NCI-H1417 treated with DMSO at 0.1 percent for 48 hours (cell line): ENCODE measurements at regions not wholly inside any gene's neighbourhood (a gene's known extent, or its start where the extent isn't known, plus 50 kb on each side); places are given as distances from the start of the nearest gene placed in this dataset.
"Not testable (repeated sequence)": the region's sequence is repeated elsewhere in the genome, so short reads cannot be mapped to it uniquely, and the experiment has no call there.

ENCODE experiments used
- DNase-seq: peaks from one replicate; lab custom pipeline; 2025; lab: John Stamatoyannopoulos, UW

DNA sequence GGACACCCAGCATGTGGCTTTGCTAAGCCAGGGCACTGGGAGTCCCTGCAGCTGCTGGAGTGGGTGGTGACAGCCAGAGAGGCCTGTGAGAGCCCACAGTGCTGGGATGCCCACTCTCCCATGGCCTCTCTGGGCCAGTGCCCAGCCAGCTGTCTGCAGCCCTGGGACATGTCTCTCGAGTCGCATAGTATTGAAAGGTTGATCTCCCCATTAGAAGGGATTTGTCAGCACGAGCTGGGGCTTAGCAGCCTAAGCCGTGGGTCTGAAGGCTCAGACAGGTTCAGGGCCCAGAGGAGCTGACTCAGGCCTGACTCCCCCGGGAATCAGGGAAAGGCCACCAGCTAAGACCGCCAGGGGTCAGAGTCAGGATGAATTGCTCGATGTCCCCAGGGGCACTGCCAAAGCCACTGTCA lies 53.5 kb downstream of the FOXD2 start:
- no peak for DNase-seq

DNA sequence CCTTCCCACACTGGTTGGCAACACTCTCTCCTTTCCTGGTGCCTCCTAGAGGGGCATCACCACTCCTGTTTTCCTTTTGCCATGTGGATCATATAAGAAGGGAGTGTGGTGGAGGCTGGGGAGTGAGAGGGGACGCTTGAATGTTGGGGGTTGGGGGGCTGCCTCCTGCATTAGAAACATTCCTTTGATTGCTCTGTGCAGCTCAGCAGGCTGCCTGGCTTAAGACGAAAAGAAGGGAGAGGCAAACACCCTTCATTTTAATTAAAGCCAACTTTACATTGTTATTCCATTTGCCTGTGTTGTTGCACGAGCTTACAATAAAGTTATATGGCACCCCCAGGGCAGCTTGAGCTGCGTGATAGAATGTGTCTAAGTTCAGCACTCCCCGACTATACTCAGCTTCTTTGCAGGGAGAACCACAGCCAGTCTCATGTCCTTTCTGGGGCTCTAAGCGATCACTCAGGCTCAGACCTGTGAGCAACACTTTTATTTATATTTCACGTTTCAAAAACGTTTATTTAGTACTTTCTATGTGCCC lies 57.4 kb downstream of the FOXD2 start:
- DNase-seq: no peak

DNA sequence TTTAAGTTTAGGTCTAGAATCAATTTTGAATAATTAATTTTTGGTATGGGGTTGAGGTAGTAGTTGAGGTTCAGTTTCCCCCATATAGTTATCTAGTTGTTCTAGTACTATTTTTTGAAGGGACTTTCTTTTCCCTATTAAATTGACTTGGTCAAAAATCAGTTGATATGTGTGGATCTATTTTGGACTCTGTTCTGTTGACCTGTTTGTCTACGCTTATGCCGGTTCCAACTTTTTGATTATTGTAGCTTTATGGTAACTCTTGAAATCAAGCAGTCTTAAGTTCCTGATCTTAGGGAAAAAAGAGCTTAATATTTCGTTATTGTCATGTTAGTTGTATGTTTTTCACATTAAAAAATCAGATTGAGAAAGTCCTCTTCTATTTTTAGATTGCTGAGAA lies 60.7 kb downstream of the FOXD2 start:
- no peak for DNase-seq

DNA sequence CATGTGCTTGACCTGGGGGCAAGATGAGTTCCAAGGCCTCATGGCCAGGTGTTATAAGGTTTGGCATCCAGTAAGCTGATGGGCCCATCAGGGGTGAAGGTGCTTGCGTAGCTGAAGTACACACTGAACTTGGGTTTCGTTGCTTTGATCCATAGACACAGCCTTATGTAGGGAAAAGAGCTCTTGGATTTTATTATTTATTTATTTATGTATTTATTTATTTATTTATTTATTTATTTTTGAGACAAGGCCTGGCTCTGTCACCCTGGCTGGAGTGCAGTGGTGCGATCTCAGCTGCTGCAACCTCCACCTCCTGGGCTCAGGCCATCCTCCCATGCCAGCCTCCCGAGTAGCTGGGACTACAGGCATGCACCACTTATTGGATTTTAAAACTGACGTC lies 63.2 kb downstream of the FOXD2 start:
- no peak for DNase-seq

DNA sequence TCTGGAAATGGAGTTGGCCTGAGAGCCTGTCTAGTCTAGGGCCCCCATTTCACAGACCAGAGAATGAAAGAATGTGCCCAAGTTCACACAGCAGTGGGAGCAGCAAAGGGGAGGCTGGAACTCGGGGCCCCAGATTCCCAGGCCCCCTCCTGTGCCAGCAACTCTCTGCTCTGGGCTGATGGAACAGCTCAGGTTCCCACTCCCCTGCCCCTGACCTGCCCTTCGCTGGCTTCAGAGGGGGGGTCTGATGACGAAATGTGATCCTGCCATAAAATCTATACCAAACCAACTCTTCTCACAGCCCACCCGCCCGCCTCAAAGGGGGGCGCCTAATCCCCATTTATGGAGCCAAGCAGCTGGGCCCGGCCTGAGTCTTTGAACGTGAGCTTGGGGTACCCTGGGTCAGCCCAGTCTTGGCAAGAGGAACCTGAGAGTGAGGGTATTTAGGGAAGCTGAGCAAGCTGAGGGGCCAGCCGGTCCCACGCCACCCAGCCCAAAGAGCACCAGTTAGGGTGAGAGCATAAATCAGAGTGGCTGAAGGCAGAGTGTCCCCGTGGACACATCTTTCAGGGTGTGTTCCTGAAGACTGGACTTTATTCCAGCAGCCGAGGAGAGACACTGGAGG lies 65.0 kb downstream of the FOXD2 start:
- no peak for DNase-seq

DNA sequence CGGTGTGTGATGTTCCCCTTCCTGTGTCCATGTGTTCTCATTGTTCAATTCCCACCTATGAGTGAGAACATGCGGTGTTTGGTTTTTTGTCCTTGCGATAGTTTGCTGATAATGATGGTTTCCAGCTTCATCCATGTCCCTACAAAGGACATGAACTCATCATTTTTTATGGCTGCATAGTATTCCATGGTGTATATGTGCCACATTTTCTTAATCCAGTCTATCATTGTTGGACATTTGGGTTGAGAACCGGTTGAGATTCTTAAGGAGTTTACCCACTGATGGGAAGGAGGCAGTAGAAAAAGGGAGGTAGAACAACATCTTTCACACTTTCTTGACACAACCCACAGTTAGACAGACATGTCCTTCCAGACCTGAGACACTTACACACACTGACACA lies 67.0 kb downstream of the FOXD2 start:
- not testable (repeated sequence) for DNase-seq

DNA sequence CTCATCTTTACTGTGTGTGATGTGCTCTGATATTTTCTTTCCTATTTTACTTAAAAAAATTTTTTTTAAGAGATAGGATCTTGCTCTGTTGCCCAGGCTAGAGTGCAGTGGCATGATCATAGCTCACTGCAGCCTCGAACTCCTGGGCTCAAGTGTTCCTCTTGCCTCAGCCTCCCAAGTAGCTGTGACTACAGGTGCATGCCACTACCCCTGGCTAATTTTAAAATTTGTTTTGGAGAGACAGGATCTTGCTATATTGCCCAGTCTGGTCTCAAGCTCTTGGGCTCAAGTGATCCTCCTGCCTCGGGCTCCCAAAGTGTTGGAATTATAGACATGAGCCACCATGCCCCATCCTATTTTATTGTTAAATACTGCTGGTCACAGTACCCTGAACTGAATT lies 67.4 kb downstream of the FOXD2 start:
- no peak for DNase-seq

DNA sequence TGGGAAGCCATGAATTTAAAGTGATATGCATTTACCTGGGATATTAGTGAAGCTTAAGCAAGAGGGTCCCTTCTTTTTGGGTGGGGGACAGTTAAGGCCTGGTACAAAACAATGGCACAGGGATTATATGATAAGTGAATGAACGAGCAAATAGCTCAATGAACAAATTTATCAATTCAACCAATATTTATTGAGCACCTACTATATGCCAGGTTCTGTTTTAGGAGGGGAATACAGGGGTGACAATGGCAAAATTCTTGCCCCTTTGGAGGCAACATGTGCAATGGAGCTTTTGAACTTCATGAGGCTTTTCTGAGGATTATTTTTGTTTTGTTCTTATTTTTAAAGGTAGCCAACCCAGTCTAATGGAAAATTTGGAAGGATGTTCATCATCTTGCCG lies 68.2 kb downstream of the FOXD2 start:
- DNase-seq: no peak

DNA sequence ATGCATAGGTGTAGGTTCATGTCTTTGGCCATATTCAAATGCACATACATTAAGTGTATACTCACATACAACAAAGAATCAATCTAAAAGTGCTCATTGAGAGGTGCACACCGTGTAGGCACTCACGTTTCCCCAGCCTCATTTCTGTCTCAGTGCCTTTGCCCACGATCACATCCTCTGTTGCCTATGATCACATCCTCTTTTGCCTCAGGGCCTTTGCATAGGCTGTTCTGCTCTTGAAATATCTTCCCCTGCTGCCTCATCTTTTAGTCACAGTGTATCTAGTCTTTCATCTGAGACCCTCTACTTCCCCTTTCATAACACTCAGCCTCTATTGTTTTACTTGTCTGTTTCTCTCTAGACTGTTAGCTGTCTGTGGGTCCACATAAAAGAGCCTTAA lies 69.3 kb downstream of the FOXD2 start:
- no peak for DNase-seq

DNA sequence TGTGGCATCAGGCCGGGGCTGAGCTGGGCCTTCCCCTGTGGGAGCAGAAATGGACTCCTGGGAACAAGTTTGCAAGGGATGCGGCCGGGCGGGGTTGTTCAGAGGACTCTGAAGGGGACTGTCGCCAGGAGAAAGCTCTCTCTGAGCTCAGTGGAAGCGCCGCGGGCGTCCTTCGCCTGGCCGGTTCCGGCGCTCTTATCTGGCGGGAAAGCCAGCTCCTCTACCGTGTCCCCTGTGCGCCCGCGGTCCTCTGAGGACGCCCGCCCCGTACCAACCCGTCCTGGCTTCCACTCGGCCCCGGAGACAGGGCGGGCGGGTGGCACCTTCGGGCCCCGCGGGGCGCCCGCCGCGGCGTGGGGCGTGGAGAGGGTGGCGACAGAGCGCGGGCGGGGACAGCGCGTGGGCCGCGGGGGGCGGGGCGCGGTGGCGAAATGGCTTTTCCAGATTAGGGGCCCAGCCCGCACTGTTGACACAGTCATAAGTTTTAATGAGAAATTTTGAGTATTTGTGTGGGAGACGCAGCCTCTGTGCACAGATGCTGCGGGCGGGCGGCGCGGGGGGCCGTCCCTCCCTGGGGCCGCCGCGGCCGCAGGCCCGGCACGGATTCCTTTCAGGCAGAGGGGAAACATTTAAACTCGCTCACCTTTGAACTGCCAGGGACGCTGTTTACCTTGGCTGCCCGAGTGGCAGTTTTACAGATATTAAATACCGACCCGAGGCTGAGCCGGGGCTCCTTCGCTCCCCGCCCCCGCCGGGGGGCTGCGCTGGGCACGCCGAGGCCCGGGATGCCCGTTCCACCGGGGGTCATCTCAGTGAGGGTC lies 70.2 kb downstream of the FOXD2 start:
- no peak for DNase-seq

DNA sequence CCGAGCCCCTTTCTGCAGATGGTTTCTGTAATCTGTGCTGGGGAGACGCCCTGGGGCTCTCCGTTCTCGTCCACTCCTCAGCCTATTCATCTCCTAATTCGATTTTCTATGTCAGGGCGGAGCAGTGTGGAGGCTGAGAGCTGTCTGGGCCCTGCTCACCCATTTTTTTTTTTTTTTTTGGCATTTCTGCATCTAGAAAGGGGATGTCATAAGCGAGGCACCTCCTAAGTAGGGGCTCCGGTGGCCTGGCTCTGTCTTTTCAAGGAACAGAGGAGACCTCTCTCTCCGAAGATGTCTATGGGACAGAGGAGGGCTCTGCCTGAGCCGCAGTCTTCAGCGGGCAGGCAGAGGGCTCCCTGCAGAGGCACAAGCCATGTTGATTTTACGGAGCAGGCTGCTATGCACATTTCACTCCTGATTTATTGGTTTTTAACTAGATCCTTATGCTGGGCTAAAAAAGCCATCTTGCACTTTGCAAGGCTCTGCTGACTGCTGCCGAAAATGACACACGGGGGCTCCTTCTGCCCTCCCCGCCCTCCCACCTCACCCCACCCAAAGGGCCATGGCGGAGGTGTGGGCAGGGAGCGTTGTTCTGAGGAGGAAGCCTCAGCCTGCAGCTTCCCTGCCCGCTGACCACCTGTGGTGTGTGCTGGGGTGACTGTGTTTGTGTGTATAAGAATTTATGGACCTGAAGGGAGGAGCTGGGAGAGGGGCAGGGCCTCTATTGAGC lies 71.0 kb downstream of the FOXD2 start:
- no peak for DNase-seq

DNA sequence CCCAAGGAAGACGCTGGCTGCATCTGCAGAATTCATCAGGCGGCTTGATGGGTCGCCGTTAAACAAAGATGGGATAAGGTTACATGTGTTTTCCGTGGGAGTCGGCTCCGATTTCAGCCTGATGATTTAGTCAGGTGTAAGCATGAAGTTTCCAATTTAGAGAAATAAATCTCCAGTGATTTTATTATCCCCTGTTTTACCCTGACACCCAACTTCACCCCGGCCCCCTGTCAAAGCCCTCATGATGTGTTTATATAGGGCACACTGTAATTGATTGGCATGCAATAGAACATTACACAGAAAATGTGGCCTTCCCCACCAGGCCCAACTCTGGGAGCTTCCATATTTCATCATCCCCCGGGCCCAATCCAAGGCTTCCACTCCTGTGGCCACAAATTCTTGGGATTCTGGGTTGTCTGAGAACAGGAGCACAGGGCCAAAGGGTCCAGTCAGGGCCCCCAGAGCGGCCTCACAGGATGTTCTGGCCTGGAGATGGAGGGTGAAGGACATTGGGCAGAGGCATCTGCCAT lies 72.5 kb downstream of the FOXD2 start:
- no peak for DNase-seq

DNA sequence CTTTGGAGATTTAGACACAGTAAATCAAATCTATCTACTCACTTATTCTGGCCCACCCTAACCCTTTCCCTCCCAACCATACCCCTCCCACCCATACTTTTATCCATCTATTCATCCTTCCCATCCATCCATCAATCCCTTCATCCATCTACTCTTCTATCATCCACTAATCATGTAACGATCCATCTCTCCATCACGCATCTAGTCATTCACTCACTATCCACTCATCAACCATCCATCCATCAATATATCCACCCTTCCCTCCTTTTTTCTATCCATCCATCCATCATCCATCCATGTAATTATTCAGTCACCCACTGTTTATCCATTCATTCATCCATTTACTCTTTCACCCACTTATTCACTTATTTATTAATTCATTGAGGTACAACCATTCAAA lies 74.0 kb downstream of the FOXD2 start:
- no peak for DNase-seq

DNA sequence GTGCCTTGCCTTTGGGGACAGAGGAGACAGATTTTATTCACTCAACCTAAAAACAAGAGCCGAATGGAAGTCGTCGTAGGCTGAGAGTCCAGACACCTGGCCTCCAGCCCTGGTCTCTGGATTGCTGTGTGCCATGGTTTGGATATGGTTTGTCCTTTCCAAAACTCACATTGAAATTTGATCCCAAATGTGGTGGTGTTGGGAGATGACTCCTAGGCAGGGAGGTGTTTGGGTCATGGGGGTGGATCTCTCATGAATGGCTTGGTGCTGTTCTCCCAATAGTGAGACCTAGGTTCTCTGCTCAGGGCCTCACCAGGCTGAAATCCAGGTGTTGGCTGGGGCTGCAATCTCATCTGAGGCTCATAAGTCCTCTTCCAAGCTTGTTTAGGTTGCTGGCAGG lies 75.5 kb downstream of the FOXD2 start:
- no peak for DNase-seq

DNA sequence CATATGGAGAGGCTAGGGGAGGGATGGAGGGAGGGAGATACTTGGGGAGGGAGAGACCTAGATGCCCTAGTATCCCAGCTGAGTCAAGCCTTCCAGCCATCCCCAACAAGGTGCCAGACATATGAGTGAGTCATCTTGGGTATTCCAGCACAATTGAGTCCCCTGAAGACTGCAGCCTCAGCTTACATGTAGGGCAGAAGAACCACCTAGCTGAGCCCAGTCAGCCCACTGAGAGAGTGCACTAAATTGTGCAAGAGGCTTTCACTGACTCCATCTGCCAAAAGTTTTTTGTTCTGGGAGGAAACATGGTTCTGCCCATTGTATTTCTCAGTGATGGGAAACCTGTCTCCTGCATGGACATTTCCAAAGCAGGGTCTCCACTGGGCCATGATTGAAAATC lies 76.4 kb downstream of the FOXD2 start:
- DNase-seq: no peak

DNA sequence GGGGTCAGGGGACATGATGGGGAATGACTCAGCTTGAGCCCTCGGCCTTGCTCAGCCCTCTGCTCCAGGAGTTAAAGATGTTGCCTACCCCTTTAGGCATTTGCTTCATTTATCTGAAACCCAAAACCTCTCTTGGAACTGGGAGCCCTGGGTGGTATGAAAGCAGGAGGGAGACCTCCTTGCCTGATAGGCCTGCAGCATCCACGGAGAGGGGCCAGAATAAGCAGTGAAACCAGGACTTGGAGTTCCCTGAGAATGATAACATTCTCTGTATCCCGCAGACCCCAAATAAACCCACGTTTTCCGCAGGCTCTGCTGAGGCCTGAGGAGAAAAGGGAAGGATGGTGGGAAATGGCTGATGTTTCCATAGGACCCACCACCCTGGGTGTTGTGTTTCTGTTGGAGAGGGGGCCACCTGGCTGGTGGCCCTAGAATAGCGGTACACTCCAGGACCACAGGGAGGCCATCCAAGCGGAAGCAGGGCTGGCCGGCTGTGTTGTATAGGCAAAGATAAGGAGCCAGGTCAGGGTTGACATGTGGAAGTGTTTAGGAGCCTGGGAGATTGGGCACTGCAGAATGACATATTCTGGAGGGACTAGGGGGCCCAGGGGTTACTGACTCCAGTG lies 77.4 kb downstream of the FOXD2 start:
- DNase-seq: no peak

DNA sequence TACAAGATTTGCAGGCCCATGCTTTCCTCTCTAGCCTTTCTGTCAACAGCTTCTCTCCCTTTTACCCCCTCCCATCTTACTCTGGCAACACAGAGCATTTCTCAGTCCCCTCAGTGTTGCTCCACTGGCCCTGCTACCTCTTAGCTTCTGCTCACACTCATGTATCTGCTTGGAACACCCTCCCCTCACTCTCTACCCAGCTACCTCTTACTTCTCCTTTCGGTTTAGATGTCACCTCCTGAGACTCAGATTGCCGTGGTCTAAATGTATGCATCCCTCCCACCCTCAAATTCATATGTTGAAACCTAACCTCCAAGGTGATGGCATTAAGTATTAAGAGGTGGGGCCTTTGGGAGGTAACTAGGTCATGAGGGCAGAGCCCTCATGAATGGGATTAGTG lies 80.1 kb downstream of the FOXD2 start:
- no peak for DNase-seq

DNA sequence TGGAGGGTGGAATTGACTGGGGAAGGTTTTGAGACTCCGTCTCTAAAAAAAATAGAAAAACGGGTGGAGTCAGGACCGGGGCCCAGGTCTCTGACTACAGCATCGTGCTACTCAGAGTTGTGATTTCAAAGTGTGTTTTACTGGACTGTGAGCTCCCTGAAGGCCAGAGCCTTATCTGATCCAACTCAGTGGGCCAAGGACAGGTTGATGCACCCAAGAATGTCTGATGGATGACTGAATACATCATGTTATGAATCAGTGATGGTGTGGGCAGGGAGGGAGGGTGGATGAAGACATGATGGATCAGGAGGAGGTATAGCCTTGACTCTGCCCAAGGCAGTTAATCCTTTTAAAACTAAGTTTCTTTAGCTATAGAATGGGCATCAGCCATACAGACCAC lies 81.6 kb downstream of the FOXD2 start:
- no peak for DNase-seq

DNA sequence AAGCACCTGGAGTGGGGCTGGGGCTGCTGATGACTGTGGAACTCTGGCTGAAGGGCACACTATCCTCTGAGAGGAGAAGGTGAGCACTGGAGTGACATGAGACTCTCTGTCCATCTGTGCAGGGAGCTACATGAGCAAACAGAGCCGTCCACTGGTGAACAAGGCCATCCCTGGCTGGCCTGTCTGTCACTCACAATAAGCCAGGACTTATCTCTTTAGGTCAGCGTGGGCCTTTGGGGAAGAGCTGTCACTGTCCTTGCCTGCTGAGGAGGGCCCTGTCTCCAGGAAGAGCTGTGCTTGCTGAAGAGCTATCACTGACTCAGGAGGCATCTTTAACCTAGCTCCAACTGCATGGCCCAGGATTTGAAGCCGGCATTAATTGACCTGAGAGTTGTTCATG lies 82.1 kb downstream of the FOXD2 start:
- DNase-seq: no peak

DNA sequence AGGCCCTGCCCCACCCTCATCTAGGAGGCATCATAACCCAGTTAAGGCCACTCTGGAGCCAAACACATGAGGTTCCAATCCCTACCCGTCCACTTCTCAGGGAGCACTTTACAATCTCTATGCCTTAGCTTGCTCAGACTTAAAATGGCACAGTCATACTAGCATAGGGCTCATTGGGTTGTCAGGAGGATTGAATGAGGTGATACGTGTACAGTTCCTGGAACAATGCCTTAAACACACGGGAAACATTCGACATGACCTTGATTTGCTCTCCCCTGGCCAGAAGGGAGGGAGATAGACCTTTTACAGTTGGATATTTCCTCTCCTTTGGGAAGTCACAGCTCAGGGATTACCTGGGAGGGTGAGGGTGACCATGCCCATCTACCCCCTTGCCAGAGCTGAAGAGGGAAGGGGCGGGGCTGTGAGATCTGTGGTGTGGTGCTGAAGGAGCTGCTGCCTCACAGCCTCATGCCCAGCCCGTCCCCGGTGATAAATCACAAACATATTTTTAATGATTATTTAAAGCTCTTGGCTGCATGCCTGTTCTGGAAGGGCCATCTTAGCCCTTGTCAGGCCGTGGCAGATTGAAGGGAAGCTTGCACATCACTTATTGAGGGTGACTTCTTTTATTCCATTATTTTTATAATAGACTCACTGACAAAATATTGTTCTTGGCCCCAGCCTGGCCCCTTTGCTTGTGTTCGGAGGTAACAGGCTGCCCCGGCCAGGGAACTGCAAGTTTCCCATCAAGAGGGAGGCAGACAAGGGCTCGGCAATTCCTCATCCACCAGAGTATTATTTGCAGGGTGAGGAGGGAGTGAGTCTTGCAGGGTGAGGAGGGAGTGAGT lies 83.4 kb downstream of the FOXD2 start:
- no peak for DNase-seq
